ENCODE measurements at regions not wholly inside any gene's neighbourhood (a gene's known extent, or its start where the extent isn't known, plus 50 kb on each side); places are given as distances from the start of the nearest gene placed in this dataset.

GRCh38 chr2:242032780-242033656 lies 163.5 kb downstream of the RTP5 start:
- peaks cover 93% of the 10 kb centered on the region for H3K27me3 Mint-ChIP-seq (ENCODE audit: unreplicated experiment)
- H3K4me1 Mint-ChIP-seq (ENCODE audit: low read depth, unreplicated experiment) = no peaks in the 10 kb centered on the region
- BruUV-seq (replicated peaks) = no TSS peak
- intact Hi-C loops (cut with micrococcal nuclease; ENCODE audit: unreplicated experiment) = no loop called here
- no peak for TF ChIP-seq CTCF (IDR thresholded peaks at IDR 0.05; ENCODE audit: unreplicated experiment)
- peaks cover 3% of the 10 kb centered on the region for H3K9me3 Mint-ChIP-seq (ENCODE audit: low read depth, unreplicated experiment)
- H3K36me3 Mint-ChIP-seq (ENCODE audit: insufficient read depth, unreplicated experiment) = no peaks in the 10 kb centered on the region
- no peak for DNase-seq
- no peak overlapping the region for H3K27ac Mint-ChIP-seq (ENCODE audit: unreplicated experiment)
- CTCF ChIA-PET = no interaction called here
- no peak overlapping the region for H3K4me3 Mint-ChIP-seq (ENCODE audit: low read depth, unreplicated experiment)

- no peak overlapping the region for H3K4me3 Mint-ChIP-seq (ENCODE audit: low read depth, unreplicated experiment)
- BruUV-seq (replicated peaks) = no TSS peak
- H3K27ac Mint-ChIP-seq (ENCODE audit: unreplicated experiment) = no peak overlapping the region
- H3K4me1 Mint-ChIP-seq (ENCODE audit: low read depth, unreplicated experiment) = no peaks in the 10 kb centered on the region
- intact Hi-C loops (cut with micrococcal nuclease; ENCODE audit: unreplicated experiment) = no loop called here
- H3K27me3 Mint-ChIP-seq (ENCODE audit: unreplicated experiment) = peaks cover 91% of the 10 kb centered on the region
- no peak for DNase-seq
- no peaks in the 10 kb centered on the region for H3K9me3 Mint-ChIP-seq (ENCODE audit: low read depth, unreplicated experiment)
- TF ChIP-seq CTCF (IDR thresholded peaks at IDR 0.05; ENCODE audit: unreplicated experiment) = no peak
- no peaks in the 10 kb centered on the region for H3K36me3 Mint-ChIP-seq (ENCODE audit: insufficient read depth, unreplicated experiment)
- CTCF ChIA-PET = no interaction called here
Observed at GRCh38 chr2:242034138-242034537, 164.6 kb downstream of the RTP5 start.

- Mint-ChIP-seq H3K27me3 (ENCODE audit: unreplicated experiment) (peaks cover 81% of the 10 kb centered on the region), H3K9me3 (ENCODE audit: low read depth, unreplicated experiment) (no peaks in the 10 kb centered on the region), H3K4me1 (ENCODE audit: low read depth, unreplicated experiment) (no peaks in the 10 kb centered on the region), H3K4me3 (ENCODE audit: low read depth, unreplicated experiment) (no peak overlapping the region), H3K36me3 (ENCODE audit: insufficient read depth, unreplicated experiment) (no peaks in the 10 kb centered on the region), H3K27ac (ENCODE audit: unreplicated experiment) (no peak overlapping the region)
- intact Hi-C loops (cut with micrococcal nuclease; ENCODE audit: unreplicated experiment) = no loop called here
- no peak for DNase-seq
- BruUV-seq (replicated peaks) = no TSS peak
- CTCF ChIA-PET = no interaction called here
- no peak for TF ChIP-seq CTCF (IDR thresholded peaks at IDR 0.05; ENCODE audit: unreplicated experiment)
Observed at GRCh38 chr2:242034996-242035814, 165.7 kb downstream of the RTP5 start.

GRCh38 chr2:242035858-242036652 lies 166.5 kb downstream of the RTP5 start:
- no peak for TF ChIP-seq CTCF (IDR thresholded peaks at IDR 0.05; ENCODE audit: unreplicated experiment)
- H3K9me3 Mint-ChIP-seq (ENCODE audit: low read depth, unreplicated experiment) = no peaks in the 10 kb centered on the region
- H3K36me3 Mint-ChIP-seq (ENCODE audit: insufficient read depth, unreplicated experiment) = no peaks in the 10 kb centered on the region
- no peak for DNase-seq
- H3K4me1 Mint-ChIP-seq (ENCODE audit: low read depth, unreplicated experiment) = no peaks in the 10 kb centered on the region
- intact Hi-C loops (cut with micrococcal nuclease; ENCODE audit: unreplicated experiment) = no loop called here
- peaks cover 73% of the 10 kb centered on the region for H3K27me3 Mint-ChIP-seq (ENCODE audit: unreplicated experiment)
- H3K27ac Mint-ChIP-seq (ENCODE audit: unreplicated experiment) = no peak overlapping the region
- no TSS peak for BruUV-seq (replicated peaks)
- H3K4me3 Mint-ChIP-seq (ENCODE audit: low read depth, unreplicated experiment) = no peak overlapping the region
- CTCF ChIA-PET = no interaction called here
